ENCODE measurements at regions not wholly inside any gene's neighbourhood (a gene's known extent, or its start where the extent isn't known, plus 50 kb on each side); places are given as distances from the start of the nearest gene placed in this dataset.

DNA sequence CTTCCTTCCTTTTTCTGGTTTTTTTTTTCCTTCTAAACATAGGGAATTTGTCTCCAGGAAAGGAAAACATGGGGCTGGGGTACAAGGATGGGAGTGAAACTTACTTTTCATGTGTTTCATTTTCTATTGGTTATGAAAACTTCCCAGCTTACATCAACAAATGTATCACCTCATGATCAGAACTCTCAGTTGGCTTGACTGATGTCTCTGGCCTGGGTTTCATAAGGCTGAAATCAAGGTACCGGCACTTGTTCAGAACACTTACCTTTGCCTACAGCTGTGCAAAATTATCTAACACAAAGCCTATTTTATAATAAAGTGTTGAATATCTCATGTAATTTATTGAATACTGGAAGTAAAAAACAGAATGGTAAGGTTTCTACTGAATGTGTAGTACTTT, 91.8 kb upstream of the STT3B start:
- H4K20me1 ChIP-seq (ENCODE audit: insufficient read depth, poor library complexity, severe bottlenecking), result no peaks in the 10 kb centered on the region
- TF ChIP-seq CTCF (IDR thresholded peaks at IDR 0.05; ENCODE audit: poor library complexity) (no peak), EZH2phosphoT487 (IDR thresholded peaks at IDR 0.05; ENCODE audit: low read depth, severe bottlenecking, unreplicated experiment) (no peak), EZH2 (IDR thresholded peaks at IDR 0.05; ENCODE audit: borderline replicate concordance) (no peak)
- no peak overlapping the region for H3K4me2 ChIP-seq
- 97% methylated on average over 1 of the region's 1 CpG for WGBS (ENCODE audit: low lambda C conversion rate, missing lambda C conversion rate)
- H3K36me3 ChIP-seq (replicated peaks; ENCODE audit: insufficient read depth, low read depth), result no peaks in the 10 kb centered on the region
- no peaks in the 10 kb centered on the region for H3K27me3 ChIP-seq
- no peak overlapping the region for H2AFZ ChIP-seq
- H3K9me2 ChIP-seq (replicated peaks; ENCODE audit: insufficient read depth), result no peaks in the 10 kb centered on the region
- no peak overlapping the region for H3K27ac ChIP-seq
- no peak for DNase-seq (ENCODE audit: low spot score)
- H3K4me1 ChIP-seq (ENCODE audit: insufficient read depth), result no peaks in the 10 kb centered on the region
- no peak overlapping the region for H3K4me3 ChIP-seq
- no peaks in the 10 kb centered on the region for H3K9me3 ChIP-seq (ENCODE audit: low read depth)
- no peaks in the 10 kb centered on the region for H3K79me2 ChIP-seq

DNA sequence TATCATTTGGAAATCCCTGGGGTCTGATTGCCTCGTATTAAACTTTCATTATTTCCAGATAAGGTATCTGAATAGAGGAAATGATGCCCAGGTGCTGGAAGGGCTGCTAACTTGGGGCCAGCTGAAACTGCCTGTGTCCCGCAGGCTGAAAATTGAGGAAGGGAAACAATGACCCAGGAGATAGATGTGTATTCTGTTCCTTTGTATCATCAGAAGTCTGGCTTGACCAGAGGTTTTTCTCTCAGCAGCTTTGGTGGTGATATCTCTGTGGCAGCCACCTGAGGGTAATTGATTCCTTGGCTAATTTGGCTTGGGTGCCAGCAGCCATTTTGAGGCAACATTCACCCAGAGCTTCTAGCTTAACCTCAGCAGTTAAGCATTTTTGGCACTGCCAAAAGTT, 90.0 kb upstream of the STT3B start:
- Histone ChIP-seq H3K27ac (no peak overlapping the region), H3K4me1 (ENCODE audit: insufficient read depth) (no peaks in the 10 kb centered on the region), H3K79me2 (no peaks in the 10 kb centered on the region), H3K36me3 (replicated peaks; ENCODE audit: insufficient read depth, low read depth) (no peaks in the 10 kb centered on the region), H3K4me2 (no peak overlapping the region), H3K4me3 (no peak overlapping the region), H3K9me3 (ENCODE audit: low read depth) (no peaks in the 10 kb centered on the region), H3K9me2 (replicated peaks; ENCODE audit: insufficient read depth) (no peaks in the 10 kb centered on the region), H2AFZ (no peak overlapping the region), H4K20me1 (ENCODE audit: insufficient read depth, poor library complexity, severe bottlenecking) (no peaks in the 10 kb centered on the region), H3K27me3 (no peaks in the 10 kb centered on the region)
- TF ChIP-seq EZH2phosphoT487 (IDR thresholded peaks at IDR 0.05; ENCODE audit: low read depth, severe bottlenecking, unreplicated experiment) (no peak), EZH2 (IDR thresholded peaks at IDR 0.05; ENCODE audit: borderline replicate concordance) (no peak), CTCF (IDR thresholded peaks at IDR 0.05; ENCODE audit: poor library complexity) (no peak)
- WGBS (ENCODE audit: low lambda C conversion rate, missing lambda C conversion rate), result 67% methylated on average over 2 of the region's 2 CpGs
- DNase-seq (ENCODE audit: low spot score), result no peak

DNA sequence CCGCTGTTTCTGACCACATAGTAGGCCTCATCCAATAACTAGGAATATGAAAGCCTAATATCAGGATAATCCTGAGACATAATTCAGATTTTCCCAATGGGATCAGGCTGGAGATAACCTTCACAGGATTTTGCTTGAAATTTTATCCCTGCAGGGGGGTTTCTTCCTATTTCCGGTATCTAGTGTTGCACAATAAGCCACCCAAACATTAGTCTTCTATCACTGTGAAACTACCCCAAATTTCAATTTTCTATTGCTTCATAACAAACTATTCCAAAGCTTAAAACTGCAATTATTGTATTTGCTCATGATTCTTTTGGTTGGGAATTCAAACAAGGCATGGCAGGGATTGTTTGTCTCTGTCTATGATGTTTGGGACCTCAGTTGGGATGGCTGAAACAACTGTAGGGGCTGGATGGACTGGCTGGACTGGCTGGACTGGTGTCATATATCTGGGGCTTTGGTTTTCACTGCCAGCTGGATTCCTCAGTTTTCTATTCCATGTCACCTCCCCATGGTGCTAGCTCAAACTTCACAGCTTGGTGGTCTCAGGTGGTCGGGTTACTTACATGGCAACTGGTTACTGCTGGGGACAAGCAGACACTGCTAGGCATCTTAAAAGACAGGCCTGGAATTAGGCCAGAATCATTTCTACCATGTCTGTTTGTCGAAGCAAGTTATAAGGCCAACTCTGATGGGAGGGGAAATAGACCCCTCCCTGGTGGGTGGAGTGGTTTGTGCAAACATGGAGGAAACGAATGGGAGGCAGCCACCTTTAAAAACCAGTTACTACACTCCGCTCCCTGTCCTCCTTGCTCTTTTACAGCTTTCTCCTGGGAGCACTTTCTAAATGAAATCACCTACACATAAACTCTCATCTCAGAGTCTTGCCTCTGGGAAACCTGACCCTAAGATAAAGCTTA, 88.2 kb upstream of the STT3B start:
- H3K27ac ChIP-seq, result no peak overlapping the region
- no peak for DNase-seq (ENCODE audit: low spot score)
- no peaks in the 10 kb centered on the region for H3K4me1 ChIP-seq (ENCODE audit: insufficient read depth)
- H3K79me2 ChIP-seq, result no peaks in the 10 kb centered on the region
- no peaks in the 10 kb centered on the region for H3K9me2 ChIP-seq (replicated peaks; ENCODE audit: insufficient read depth)
- no peaks in the 10 kb centered on the region for H3K36me3 ChIP-seq (replicated peaks; ENCODE audit: insufficient read depth, low read depth)
- no peaks in the 10 kb centered on the region for H4K20me1 ChIP-seq (ENCODE audit: insufficient read depth, poor library complexity, severe bottlenecking)
- no peaks in the 10 kb centered on the region for H3K9me3 ChIP-seq (ENCODE audit: low read depth)
- no peak overlapping the region for H2AFZ ChIP-seq
- H3K27me3 ChIP-seq, result no peaks in the 10 kb centered on the region
- no peak overlapping the region for H3K4me3 ChIP-seq
- TF ChIP-seq EZH2 (IDR thresholded peaks at IDR 0.05; ENCODE audit: borderline replicate concordance) (no peak), EZH2phosphoT487 (IDR thresholded peaks at IDR 0.05; ENCODE audit: low read depth, severe bottlenecking, unreplicated experiment) (no peak), CTCF (IDR thresholded peaks at IDR 0.05; ENCODE audit: poor library complexity) (no peak)
- H3K4me2 ChIP-seq, result no peak overlapping the region
- WGBS (ENCODE audit: low lambda C conversion rate, missing lambda C conversion rate), result 84% methylated on average over 6 of the region's 6 CpGs
